ENCODE measurements at regions not wholly inside any gene's neighbourhood (a gene's known extent, or its start where the extent isn't known, plus 50 kb on each side); places are given as distances from the start of the nearest gene placed in this dataset.

DNA sequence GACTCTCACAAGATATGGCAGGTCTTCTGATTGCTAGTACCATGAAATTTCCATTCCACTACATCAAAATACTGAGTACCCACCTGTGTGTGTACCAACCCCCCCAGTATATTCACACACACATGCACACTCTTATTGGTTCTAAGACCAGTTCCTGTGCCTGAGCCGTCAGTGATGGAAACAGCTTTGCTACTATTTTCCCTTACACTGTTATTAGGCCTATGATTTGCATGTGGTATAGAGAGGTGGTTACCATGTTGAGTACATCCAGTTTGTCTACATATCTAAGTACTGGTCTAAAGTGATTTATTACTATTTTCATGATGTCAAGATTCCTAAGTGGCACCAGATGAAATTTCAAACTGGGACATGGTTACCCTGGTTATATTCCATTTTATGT lies 459.9 kb downstream of the BCKDHB start:
- TF ChIP-seq, protein P1, sequence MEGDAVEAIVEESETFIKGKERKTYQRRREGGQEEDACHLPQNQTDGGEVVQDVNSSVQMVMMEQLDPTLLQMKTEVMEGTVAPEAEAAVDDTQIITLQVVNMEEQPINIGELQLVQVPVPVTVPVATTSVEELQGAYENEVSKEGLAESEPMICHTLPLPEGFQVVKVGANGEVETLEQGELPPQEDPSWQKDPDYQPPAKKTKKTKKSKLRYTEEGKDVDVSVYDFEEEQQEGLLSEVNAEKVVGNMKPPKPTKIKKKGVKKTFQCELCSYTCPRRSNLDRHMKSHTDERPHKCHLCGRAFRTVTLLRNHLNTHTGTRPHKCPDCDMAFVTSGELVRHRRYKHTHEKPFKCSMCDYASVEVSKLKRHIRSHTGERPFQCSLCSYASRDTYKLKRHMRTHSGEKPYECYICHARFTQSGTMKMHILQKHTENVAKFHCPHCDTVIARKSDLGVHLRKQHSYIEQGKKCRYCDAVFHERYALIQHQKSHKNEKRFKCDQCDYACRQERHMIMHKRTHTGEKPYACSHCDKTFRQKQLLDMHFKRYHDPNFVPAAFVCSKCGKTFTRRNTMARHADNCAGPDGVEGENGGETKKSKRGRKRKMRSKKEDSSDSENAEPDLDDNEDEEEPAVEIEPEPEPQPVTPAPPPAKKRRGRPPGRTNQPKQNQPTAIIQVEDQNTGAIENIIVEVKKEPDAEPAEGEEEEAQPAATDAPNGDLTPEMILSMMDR (IDR thresholded peaks at IDR 0.05) = no peak

DNA sequence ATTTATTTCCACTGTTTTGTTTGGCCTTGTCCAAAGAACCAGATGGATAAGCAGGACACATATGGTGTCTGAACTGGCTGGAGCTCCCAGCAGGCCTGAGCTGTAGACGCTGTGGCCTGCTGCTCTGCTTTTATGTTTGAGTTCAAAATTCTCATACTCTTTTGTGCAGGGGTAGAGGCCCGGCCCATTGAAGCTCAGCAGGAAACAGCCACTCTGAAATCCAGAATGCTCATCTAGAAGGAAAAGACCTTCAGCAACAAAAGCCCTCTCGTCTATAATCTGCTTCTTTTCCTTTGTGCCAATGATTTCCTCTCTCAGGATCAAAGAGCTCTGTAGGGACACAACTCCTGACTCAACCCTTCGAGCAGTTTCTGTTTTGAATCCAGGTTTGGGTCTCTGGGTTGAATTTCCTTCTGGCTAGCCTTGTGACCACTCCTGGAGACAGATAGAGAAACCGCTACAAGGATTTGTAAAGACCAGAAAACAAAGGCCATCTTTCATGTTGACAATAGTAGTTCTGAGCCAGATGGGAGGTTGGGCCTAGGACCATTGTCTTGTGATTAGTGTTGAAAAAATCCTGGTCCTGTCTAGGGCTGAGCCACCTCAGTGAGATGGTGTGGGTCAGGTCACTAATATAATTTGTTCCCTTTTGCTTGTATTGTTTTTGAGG lies 446.7 kb downstream of the BCKDHB start:
- TF ChIP-seq, protein P1 (IDR thresholded peaks at IDR 0.05) = no peak

DNA sequence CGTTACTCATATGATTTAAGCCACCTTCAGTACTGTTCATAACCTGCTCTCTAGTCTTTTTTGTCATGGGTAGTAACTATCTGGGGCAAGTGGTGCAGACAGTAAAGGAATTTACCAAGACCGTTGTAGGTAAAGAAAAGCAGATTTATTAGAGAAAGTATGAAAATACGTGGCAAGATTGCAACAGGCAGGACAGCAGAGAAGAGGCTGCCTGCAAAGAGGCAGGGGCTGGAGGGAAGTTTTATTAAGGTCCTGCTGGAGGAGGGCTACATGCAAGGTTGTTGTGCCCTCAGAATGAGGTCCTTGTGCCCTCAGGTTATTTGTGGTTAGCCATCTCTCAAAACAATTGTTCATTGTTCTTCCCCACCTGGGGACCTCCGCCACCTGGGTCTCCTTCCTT lies 444.3 kb downstream of the BCKDHB start:
- TF ChIP-seq, protein P1 (IDR thresholded peaks at IDR 0.05) = no peak

DNA sequence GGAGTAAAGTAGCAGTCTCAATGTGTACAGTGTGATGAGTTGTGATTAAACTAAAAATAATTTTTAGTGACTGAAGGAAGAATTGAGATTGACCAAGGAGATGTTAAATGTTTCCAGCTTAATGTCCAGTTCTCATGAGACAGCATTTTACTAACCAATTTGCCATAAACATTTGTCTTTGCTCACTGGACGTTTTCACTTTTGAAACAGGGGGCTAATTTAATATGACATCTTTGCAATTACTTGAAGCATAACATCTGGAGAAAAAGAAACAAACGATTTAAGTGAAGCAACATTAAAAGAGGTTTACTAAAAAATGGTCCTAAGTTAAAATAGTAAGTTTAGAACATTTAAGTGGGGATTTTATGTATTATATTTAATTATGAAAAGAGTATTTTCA lies 443.8 kb downstream of the BCKDHB start:
- TF ChIP-seq, protein P1 (IDR thresholded peaks at IDR 0.05) = no peak

DNA sequence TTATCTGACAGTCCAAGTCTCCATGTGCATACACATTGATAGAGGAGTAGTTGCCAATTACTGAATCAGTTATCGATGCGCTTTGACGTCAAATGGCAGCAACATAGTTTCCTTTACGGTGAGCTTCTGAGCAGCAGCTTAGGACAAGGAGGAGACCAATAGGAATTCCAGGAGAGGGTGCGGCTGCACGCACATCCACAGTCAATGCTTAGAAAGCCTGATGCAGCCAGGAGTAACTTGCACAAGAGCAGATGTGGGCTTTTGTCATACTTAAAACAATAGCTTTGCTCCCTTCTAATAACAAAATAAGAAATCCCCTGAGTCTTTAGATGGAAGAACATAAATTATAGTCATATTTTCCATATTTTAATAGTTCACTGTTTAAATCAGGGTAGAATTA lies 442.1 kb downstream of the BCKDHB start:
- TF ChIP-seq, protein P1 (IDR thresholded peaks at IDR 0.05) = no peak

DNA sequence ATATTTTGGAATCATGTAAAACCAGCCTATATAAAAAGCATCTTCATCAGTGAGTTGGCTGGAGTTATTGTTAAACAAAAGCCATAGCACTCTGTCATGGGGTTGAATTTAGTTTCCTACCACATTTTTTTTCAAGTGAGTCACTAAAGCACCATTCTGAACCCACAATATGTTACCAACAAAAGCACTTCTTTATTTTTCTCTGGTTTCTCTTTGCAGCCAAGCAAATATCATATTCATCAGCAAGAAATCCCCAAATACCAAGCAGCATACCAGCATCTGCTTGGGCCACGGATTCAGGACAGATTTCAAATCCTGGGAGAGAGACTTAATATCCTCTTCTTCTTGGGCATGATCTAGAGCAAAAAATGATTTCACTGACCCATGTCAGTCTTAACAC lies 441.4 kb downstream of the BCKDHB start:
- TF ChIP-seq, protein P1 (IDR thresholded peaks at IDR 0.05) = no peak

DNA sequence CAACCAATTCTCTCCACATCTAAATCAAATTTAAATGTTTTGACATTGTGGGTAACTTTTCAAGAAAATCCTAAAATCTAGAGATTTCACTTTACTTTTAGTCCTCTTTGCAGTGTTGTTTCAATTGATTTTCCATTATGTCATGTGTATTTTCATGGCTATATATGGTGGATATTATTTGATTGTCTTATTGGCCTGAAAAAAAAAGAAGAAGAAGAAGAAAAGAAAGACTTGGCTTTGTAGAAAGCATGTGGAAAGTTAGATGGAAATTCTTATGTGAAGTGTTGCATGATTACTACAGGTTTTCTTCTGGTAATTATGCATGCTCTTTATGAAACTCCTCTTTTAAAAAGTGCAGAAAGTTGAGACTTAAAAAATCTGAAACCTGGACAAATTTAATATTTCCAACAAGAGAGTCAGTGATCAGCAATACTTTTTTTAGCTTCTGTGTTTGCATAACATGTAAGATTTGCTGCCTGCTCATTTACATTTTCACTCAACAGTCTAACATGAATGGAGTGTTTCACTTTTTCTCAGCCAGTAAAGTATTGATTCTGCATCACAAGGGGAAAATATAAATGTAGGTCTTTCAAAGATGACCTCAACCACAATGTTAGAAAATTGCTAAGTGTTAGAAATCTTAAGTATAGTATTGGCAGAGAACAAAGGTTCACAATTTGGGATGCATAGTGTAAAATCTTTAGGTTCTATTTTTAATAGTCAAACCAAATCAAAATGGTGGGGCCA lies 438.7 kb downstream of the BCKDHB start:
- TF ChIP-seq, protein P1 (IDR thresholded peaks at IDR 0.05) = no peak
